HL-60/S4 treated with retinoic acid at 250 ng/mL for 4 days and 3 days (cell line): ENCODE measurements at regions not wholly inside any gene's neighbourhood (a gene's known extent, or its start where the extent isn't known, plus 50 kb on each side); places are given as distances from the start of the nearest gene placed in this dataset.

Experiments used
- in situ Hi-C: fragments of 300-500 bp; cut with MboI; formaldehyde crosslinking; loops from 2 replicates; pipeline ENCODE4 v1.7.0; 2022; ENCODE audit warnings: low sequenced_read_pairs

- in situ Hi-C loops: no loop called here
Measured at GRCh38 chr2:60297296-60298005, 256.0 kb downstream of the BCL11A start.

- in situ Hi-C loops: no loop called here
Measured at GRCh38 chr2:60296219-60296955, 257.1 kb downstream of the BCL11A start.

DNA sequence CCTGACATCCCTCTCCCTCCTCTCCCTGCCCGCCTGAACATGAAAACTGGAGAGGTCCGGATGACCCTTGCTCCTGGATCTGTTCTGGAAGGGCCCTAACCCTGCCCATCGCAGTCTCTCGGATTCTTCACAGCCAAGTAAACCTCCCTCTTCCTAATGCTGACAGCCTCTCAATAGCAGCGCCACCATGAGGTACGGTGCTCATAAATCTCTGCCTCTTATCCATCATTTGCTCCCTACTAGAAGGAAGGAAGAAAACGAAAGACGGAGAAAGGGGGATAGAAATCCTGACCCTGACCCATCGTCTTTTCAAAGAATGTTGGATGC is 257.9 kb downstream of the BCL11A start:
- in situ Hi-C loops: no loop called here

- in situ Hi-C loops: no loop called here
Measured at GRCh38 chr2:60294901-60295635, 258.4 kb downstream of the BCL11A start.

DNA sequence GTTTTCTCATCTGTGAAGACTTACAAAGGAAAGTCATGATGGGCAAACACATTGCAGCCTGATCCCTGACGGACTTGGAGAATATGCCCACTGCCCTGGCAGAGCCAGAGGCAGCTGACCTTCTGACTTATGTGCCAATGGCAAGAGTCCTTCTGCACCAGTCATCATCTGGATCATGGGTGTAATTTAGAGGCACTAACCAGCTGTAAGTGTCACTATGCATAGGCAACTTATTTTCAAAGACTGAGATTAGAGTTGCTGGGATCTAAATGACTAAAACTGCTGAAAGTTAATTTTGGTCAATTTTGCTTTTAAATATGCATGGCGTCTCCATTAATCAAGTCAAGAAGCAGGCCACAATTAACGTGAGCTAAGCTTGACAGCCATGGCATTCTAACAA is 261.2 kb downstream of the BCL11A start:
- in situ Hi-C loops: no loop called here

GRCh38 chr2:60290509-60290908 is 262.9 kb downstream of the BCL11A start:
- in situ Hi-C loops: no loop called here

DNA sequence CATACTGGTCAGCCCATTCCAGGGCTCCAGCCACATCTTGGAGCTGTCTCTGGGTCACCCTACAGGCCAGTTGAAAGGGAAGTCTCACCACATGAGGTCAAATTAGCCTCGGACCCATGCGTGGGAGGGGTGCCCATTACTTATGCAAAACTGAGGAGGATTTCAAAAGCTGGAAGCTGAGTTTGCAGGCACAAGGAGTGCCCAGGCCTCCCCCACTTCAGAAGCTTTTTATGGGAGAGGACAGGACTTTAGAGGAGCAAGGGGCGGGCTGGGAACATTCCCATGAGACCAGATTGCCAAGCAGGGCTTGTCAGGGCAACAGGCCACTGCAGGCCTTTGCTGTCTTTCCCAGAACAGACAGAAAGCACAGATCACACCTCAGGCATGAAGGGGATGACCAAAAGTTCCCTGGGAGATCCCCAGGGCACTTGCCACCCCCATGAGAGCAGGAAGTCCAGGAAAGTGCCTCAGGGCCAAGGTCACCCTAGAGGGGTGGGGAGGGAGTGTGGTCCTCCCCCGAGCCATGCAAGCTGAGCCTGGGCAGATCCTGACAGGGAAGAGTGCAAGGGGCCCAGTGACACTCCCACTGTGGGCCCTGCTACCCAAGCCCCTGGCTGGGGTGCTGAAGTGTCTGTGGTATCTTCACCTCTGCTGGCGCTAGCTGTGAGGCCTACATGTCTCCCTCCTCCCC is 267.7 kb downstream of the BCL11A start:
- in situ Hi-C loops: no loop called here

- in situ Hi-C loops: no loop called here
Measured at GRCh38 chr2:60283626-60284025, 269.8 kb downstream of the BCL11A start.

- in situ Hi-C loops: no loop called here
Measured at GRCh38 chr2:60282886-60283285, 270.6 kb downstream of the BCL11A start.

- in situ Hi-C loops: no loop called here
Measured at GRCh38 chr2:60281730-60282129, 271.7 kb downstream of the BCL11A start.

DNA sequence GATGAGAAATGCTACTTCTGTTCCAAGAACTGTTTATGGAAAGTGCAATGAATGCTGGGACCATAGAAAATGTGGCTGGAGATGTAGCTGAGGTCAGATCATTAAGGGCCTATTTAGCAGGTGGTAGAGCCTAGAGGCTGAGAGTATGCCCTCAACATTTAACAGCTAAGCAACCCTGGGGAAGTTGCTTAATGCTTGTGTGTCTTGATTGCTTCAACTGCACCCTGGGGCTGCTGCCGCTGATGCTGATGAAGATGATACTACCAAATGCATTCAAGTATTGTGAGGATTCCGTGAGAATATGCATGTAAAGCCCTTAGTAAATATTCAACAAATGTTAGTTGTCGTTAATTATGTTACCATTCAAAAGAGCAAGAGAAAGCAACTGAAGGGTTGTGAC is 273.2 kb downstream of the BCL11A start:
- in situ Hi-C loops: no loop called here

DNA sequence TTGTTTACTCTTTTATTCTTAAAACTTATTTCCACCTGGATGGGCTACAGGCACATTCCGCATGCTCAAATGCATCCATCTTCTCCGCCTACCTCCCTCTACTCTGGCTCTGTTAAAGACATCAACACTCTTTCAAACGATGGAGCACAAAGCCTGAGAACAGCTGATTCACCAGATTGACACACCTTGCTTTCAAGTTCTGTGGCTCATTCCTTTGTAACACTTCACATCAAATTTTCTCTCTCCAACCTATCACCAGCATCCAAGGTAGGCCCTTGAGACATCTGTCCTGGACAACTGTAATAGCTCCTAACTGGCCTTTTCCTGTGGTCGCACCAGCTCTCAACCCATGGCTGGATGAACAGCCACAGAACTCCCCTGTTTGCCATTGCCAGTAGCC is 274.5 kb downstream of the BCL11A start:
- in situ Hi-C loops: no loop called here

DNA sequence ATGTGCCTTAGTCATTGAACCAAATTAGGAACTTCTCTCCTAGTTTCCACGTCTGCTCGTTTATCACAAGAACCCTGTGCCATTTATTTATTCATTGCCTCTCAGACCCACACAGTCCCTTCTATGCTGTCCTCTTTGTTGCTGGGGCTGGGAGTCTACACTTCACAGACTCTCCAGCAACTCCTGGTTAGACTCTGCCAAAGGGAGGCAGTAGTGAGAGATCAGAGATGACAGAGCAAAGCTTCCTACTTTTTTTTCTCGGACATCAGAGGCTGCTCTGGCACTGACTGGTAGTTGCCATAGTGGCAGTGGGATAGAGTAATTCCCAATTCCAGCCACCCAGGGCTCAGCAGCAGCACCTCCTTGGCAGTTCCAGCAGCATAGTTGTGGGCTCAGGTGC is 277.5 kb downstream of the BCL11A start:
- in situ Hi-C loops: no loop called here

GRCh38 chr2:60273836-60274235 is 279.6 kb downstream of the BCL11A start:
- in situ Hi-C loops: no loop called here

- in situ Hi-C loops: no loop called here
Measured at GRCh38 chr2:60271713-60272112, 281.7 kb downstream of the BCL11A start.

- in situ Hi-C loops: no loop called here
Measured at GRCh38 chr2:60271131-60271530, 282.3 kb downstream of the BCL11A start.

- in situ Hi-C loops: no loop called here
Measured at GRCh38 chr2:60268661-60269060, 284.8 kb downstream of the BCL11A start.

GRCh38 chr2:60268032-60268431 is 285.4 kb downstream of the BCL11A start:
- in situ Hi-C loops: no loop called here

DNA sequence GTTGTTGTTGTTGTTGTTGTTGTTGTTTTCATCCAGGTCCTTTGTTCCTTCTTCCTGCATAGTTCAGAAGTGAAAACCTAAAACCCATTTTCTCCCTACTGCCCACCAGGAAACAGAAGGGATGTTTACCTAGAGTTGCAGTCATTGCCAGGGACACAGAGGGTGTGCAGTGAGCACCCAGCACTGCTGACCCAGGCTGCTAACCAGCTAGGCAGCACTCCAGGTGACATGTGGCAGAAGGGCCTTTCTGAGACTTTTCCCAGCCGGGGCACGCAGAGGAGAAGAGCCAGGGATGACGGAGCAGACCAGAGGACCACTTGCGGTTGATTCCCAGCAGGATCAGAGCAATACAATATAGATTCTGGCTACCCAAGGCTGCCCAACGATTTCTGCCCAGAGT is 286.3 kb downstream of the BCL11A start:
- in situ Hi-C loops: no loop called here

- in situ Hi-C loops: no loop called here
Measured at GRCh38 chr2:60262178-60262577, 291.3 kb downstream of the BCL11A start.

- in situ Hi-C loops: no loop called here
Measured at GRCh38 chr2:60260639-60261296, 292.7 kb downstream of the BCL11A start.
